ENCODE measurements at regions not wholly inside any gene's neighbourhood (a gene's known extent, or its start where the extent isn't known, plus 50 kb on each side); places are given as distances from the start of the nearest gene placed in this dataset.

DNA sequence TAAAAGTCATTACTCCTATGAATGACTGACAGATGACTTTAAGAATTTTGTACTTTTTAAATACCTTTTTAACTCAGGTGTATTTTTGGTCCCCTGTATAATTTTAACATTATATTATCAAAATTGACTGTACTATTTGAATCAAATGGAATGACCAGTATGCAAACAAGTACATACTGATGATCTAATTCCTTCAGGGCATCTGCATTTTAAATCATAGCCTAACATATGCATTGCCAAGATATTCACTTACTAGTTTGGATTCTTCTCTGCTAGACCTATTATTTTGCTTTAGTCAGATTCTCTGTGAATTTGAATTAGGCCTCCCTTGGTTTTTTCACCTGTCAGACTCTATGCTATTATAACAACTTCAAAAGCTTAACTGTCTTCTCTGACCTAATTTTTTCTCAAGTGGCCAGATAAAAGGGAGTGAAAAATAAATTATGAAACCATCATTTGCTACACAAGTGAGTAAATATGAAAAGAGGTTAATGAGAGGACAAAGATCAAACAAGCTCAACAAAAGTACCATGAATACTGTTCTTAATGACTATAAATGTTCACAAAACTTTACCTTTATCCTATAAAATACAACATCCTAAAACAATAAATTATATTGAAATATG lies 1505.2 kb upstream of the CDH9 start:
- TF ChIP-seq, protein P1, sequence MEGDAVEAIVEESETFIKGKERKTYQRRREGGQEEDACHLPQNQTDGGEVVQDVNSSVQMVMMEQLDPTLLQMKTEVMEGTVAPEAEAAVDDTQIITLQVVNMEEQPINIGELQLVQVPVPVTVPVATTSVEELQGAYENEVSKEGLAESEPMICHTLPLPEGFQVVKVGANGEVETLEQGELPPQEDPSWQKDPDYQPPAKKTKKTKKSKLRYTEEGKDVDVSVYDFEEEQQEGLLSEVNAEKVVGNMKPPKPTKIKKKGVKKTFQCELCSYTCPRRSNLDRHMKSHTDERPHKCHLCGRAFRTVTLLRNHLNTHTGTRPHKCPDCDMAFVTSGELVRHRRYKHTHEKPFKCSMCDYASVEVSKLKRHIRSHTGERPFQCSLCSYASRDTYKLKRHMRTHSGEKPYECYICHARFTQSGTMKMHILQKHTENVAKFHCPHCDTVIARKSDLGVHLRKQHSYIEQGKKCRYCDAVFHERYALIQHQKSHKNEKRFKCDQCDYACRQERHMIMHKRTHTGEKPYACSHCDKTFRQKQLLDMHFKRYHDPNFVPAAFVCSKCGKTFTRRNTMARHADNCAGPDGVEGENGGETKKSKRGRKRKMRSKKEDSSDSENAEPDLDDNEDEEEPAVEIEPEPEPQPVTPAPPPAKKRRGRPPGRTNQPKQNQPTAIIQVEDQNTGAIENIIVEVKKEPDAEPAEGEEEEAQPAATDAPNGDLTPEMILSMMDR (IDR thresholded peaks at IDR 0.05) = no peak
- no peak for TF ChIP-seq POLR2A (IDR thresholded peaks at IDR 0.05)

Data from body of pancreas (tissue), 4 donors.